Body of pancreas (tissue), 4 donors: ENCODE measurements at regions not wholly inside any gene's neighbourhood (a gene's known extent, or its start where the extent isn't known, plus 50 kb on each side); places are given as distances from the start of the nearest gene placed in this dataset.

ENCODE experiments used
- ATAC-seq: fragments of 150-250 bp; one replicate; pipeline ENCODE4 v1.9.1; 2016
- DNase-seq, 4 donors: peaks; one replicate each; pipeline ENCODE4 v3.0.0-alpha.2; 2019
- H3K27ac ChIP-seq, 4 donors: fragments of 200-600 bp; sonication (generic); 1 replicate in 3 of 4; 2 replicates in 1 of 4; pipeline versions ENCODE4 v1.5.1 to v1.6.1; 2016 to 2019; ENCODE audit warnings: mild to moderate bottlenecking in 1 of 4, mixed read lengths in 1 of 4, moderate library complexity in 1 of 4
- H3K27me3 ChIP-seq, 2 donors: fragments of 200-600 bp; sonication (generic); one replicate each; pipeline ENCODE4 v1.6.0; 2016; ENCODE audit warnings: mild to moderate bottlenecking in 1 of 2
- H3K36me3 ChIP-seq, 2 donors: fragments of 200-600 bp; sonication (generic); replicated peaks in 1 of 2; 2 replicates each; pipeline ENCODE4 v1.5.1; 2016; ENCODE audit warnings: low read depth in 2 of 2; ENCODE audit not compliant: insufficient read depth in 1 of 2
- H3K4me1 ChIP-seq: fragments of 200-600 bp; sonication (generic); one replicate; pipeline ENCODE4 v1.6.0; 2016
- H3K4me3 ChIP-seq, 2 donors: fragments of 200-600 bp; sonication (generic); 1 replicate in 1 of 2; 2 replicates in 1 of 2; pipeline ENCODE4 v1.5.1; 2016 to 2019
- H3K9me3 ChIP-seq, 3 donors: fragments of 200-600 bp; sonication (generic); 1 replicate in 2 of 3; 2 replicates in 1 of 3; pipeline ENCODE4 v1.5.1; 2016
- POLR2A ChIP-seq, 3 donors: fragments of 450-650 bp; IDR thresholded peaks; one replicate each; pipeline ENCODE4 v1.6.1; 2016; ENCODE audit warnings: antibody characterized with exemption in 3 of 3, mild to moderate bottlenecking in 2 of 3
- WGBS, 2 donors: methylation state at CpG; one replicate each; pipeline ENCODE4 v1.1.5; 2017; 5-methylcytosine and 5-hydroxymethylcytosine counted together
- intact Hi-C: fragments of 100-400 bp; cut with DNase I; formaldehyde crosslinking; loops from one replicate; pipeline ENCODE4 v1.15.1; 2023
- TF ChIP-seq, protein P1 (sequence below), 7 experiments: fragments of 450-650 bp in 4 of 7; fragments of 200-600 bp in 3 of 7; sonication (generic) in 3 of 7; IDR thresholded peaks; one replicate each; pipeline ENCODE4 v1.5.1; 2016 to 2019; ENCODE audit warnings: antibody characterized with exemption in 7 of 7

DNA sequence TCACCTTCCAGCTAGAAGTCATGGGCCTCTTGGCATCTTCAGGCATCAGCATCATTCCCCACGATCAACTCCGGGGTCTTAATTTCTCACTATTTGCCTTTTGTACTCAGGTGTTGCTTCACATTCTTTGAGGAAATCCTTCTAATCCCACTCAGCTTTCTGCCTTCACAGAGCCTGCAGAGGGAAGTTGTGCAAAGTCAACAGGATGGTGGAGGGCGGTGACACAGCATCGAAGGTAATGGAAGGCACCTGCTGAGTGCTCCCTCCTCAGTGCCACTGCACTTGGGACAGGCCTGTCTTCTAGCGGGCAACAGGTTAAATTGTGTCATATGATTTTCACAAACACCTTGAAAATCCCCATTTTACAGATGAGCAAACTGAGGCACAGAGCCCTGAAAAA, 164.0 kb downstream of the EN1 start:
- DNase-seq (no peak), ATAC-seq (no peak)
- Histone ChIP-seq H3K27me3 (no peaks in the 10 kb centered on the region), H3K4me3 (no peak overlapping the region), H3K9me3 (no peaks in the 10 kb centered on the region), H3K36me3 (no peaks in the 10 kb centered on the region), H3K4me1 (no peaks in the 10 kb centered on the region), H3K27ac (no peak overlapping the region)
- intact Hi-C loops = no loop called here
- 77 to 79% methylated on average over 5 of the region's 5 CpGs for WGBS, 2 donors
- no peak for TF ChIP-seq POLR2A (IDR thresholded peaks at IDR 0.05)
- TF ChIP-seq, protein P1, sequence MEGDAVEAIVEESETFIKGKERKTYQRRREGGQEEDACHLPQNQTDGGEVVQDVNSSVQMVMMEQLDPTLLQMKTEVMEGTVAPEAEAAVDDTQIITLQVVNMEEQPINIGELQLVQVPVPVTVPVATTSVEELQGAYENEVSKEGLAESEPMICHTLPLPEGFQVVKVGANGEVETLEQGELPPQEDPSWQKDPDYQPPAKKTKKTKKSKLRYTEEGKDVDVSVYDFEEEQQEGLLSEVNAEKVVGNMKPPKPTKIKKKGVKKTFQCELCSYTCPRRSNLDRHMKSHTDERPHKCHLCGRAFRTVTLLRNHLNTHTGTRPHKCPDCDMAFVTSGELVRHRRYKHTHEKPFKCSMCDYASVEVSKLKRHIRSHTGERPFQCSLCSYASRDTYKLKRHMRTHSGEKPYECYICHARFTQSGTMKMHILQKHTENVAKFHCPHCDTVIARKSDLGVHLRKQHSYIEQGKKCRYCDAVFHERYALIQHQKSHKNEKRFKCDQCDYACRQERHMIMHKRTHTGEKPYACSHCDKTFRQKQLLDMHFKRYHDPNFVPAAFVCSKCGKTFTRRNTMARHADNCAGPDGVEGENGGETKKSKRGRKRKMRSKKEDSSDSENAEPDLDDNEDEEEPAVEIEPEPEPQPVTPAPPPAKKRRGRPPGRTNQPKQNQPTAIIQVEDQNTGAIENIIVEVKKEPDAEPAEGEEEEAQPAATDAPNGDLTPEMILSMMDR (IDR thresholded peaks at IDR 0.05) = no peak

GRCh38 chr2:118678985-118679384, 168.5 kb downstream of the EN1 start:
- no peak overlapping the region for H3K27ac ChIP-seq
- intact Hi-C loops = no loop called here
- H3K4me1 ChIP-seq = no peaks in the 10 kb centered on the region
- H3K4me3 ChIP-seq = no peak overlapping the region
- ATAC-seq (no peak), DNase-seq (no peak)
- 41 to 56% methylated on average over 2 of the region's 2 CpGs for WGBS, 2 donors
- TF ChIP-seq, protein P1 (IDR thresholded peaks at IDR 0.05) = no peak
- no peak for TF ChIP-seq POLR2A (IDR thresholded peaks at IDR 0.05)
- H3K9me3 ChIP-seq = no peaks in the 10 kb centered on the region
- no peaks in the 10 kb centered on the region for H3K36me3 ChIP-seq
- no peaks in the 10 kb centered on the region for H3K27me3 ChIP-seq

- no peak overlapping the region for H3K27ac ChIP-seq
- DNase-seq (no peak), ATAC-seq (no peak)
- TF ChIP-seq POLR2A (IDR thresholded peaks at IDR 0.05) = no peak
- TF ChIP-seq, protein P1 (IDR thresholded peaks at IDR 0.05) = no peak
- intact Hi-C loops = no loop called here
- H3K9me3 ChIP-seq = no peaks in the 10 kb centered on the region
- H3K4me1 ChIP-seq = no peaks in the 10 kb centered on the region
- no peaks in the 10 kb centered on the region for H3K27me3 ChIP-seq
- no peaks in the 10 kb centered on the region for H3K36me3 ChIP-seq
- WGBS, 2 donors = 87 to 95% methylated on average over 1 of the region's 1 CpG
- no peak overlapping the region for H3K4me3 ChIP-seq
These were observed 169.9 kb downstream of the EN1 start for GRCh38 chr2:118677546-118677945.

DNA sequence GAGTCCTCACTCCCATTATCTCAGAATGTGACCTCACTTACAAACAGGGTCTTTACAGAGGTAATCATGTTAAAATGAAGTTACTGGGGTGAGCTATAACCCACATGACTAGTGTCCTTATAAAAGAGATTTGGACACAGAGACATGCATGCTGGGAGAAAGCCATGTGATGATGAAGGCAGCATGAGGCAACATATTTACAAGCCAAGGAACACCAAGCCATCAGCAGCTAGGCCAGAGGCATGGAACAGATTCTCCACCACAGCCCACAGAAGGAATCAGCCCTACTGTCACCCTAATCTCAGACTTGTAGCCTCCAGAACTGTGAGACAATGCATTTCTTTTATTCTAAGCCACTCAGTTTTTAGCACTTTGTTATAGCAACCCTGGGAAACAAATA, 171.9 kb downstream of the EN1 start:
- no peaks in the 10 kb centered on the region for H3K27me3 ChIP-seq
- no peak overlapping the region for H3K27ac ChIP-seq
- H3K36me3 ChIP-seq = no peaks in the 10 kb centered on the region
- TF ChIP-seq, protein P1 (IDR thresholded peaks at IDR 0.05) = no peak
- no peak for TF ChIP-seq POLR2A (IDR thresholded peaks at IDR 0.05)
- DNase-seq (no peak), ATAC-seq (no peak)
- no peaks in the 10 kb centered on the region for H3K9me3 ChIP-seq
- no peak overlapping the region for H3K4me3 ChIP-seq
- H3K4me1 ChIP-seq = no peaks in the 10 kb centered on the region
- intact Hi-C loops = no loop called here

GRCh38 chr2:118672571-118673158, 174.8 kb downstream of the EN1 start:
- no peak overlapping the region for H3K27ac ChIP-seq
- no peaks in the 10 kb centered on the region for H3K4me1 ChIP-seq
- no peaks in the 10 kb centered on the region for H3K27me3 ChIP-seq
- ATAC-seq (no peak), DNase-seq (no peak)
- H3K36me3 ChIP-seq = no peaks in the 10 kb centered on the region
- no peak overlapping the region for H3K4me3 ChIP-seq
- WGBS, 2 donors = 54 to 58% methylated on average over 3 of the region's 3 CpGs
- TF ChIP-seq, protein P1 (IDR thresholded peaks at IDR 0.05) = no peak
- no peak for TF ChIP-seq POLR2A (IDR thresholded peaks at IDR 0.05)
- intact Hi-C loops = no loop called here
- H3K9me3 ChIP-seq = no peaks in the 10 kb centered on the region
